B cell (primary cell): ENCODE measurements at regions not wholly inside any gene's neighbourhood (a gene's known extent, or its start where the extent isn't known, plus 50 kb on each side); places are given as distances from the start of the nearest gene placed in this dataset.

Source experiments
- ATAC-seq: fragments of 200-7000 bp; cut with Tn5 transposase; one replicate; pipeline ENCODE4 v1.10.0; 2021; ENCODE audit warnings: low read depth, mild to moderate bottlenecking, moderate number of reproducible peaks, moderate library complexity
- CTCF ChIA-PET: fragments of 350-600 bp; sonication (Branson Sonifier 250); formaldehyde crosslinking; loops from one replicate; lab custom pipeline; 2021; ENCODE audit warnings: antibody characterized with exemption, inconsistent platforms; lab: Charles Lee
- POLR2A ChIA-PET: fragments of 350-600 bp; sonication (Branson Sonifier 250); formaldehyde crosslinking; loops from one replicate; lab custom pipeline; 2021; ENCODE audit warnings: antibody characterized with exemption; lab: Charles Lee
- DNase-seq: peaks from one replicate; pipeline ENCODE4 v3.0.0; 2013
- H2AFZ ChIP-seq: 2 replicates; pipeline ENCODE4 v1.6.1; 2012; ENCODE audit warnings: mild to moderate bottlenecking, low read depth, low read length; ENCODE audit not compliant: insufficient read depth, poor library complexity, severe bottlenecking
- H3K27ac ChIP-seq, 2 donors: 1 replicate in 1 of 2; 2 replicates in 1 of 2; pipeline ENCODE4 v1.5.1; 2012 to 2013; ENCODE audit warnings: low read length in 2 of 2, mild to moderate bottlenecking in 2 of 2, moderate library complexity in 1 of 2
- H3K27me3 ChIP-seq, 4 experiments: fragments of 200-600 bp in 1 of 4; sonication (generic) in 1 of 4; replicated peaks in 1 of 4; 1 replicate in 2 of 4; 2 replicates in 2 of 4; pipeline versions ENCODE4 v1.6.1 to v1.7.0; 2013 to 2016; ENCODE audit warnings: low read length in 3 of 4, mild to moderate bottlenecking in 2 of 4, mixed read lengths in 1 of 4, moderate library complexity in 1 of 4; ENCODE audit not compliant: insufficient read depth in 4 of 4, control insufficient read depth in 3 of 4; ENCODE audit errors: control extremely low read depth in 1 of 4
- H3K36me3 ChIP-seq, 2 experiments: replicated peaks in 1 of 2; 1 replicate in 1 of 2; 2 replicates in 1 of 2; pipeline versions ENCODE4 v1.6.1 to v1.7.1; 2013; ENCODE audit warnings: low read length in 1 of 2; ENCODE audit not compliant: insufficient read depth in 2 of 2, control insufficient read depth in 1 of 2; ENCODE audit errors: control extremely low read depth in 1 of 2, extremely low read depth in 1 of 2
- H3K4me1 ChIP-seq, 2 donors: fragments of 200-600 bp in 1 of 2; sonication (generic) in 1 of 2; 1 replicate in 1 of 2; 2 replicates in 1 of 2; pipeline versions ENCODE4 v1.5.1 to v1.6.1; 2013 to 2017; ENCODE audit warnings: low read length in 2 of 2; ENCODE audit not compliant: control insufficient read depth in 2 of 2, insufficient read depth in 2 of 2
- H3K4me2 ChIP-seq: replicated peaks from 2 replicates; pipeline ENCODE3; 2012; ENCODE audit warnings: mild to moderate bottlenecking, low read depth, low read length; ENCODE audit not compliant: poor library complexity, severe bottlenecking
- H3K4me3 ChIP-seq, 5 experiments: fragments of 200-600 bp in 1 of 5; sonication (generic) in 1 of 5; 1 replicate in 3 of 5; 2 replicates in 2 of 5; pipeline versions ENCODE4 v1.5.1 to v1.7.0; 2011 to 2016; ENCODE audit warnings: low read length in 4 of 5, mild to moderate bottlenecking in 4 of 5, low read depth in 2 of 5, control low read depth in 1 of 5, moderate library complexity in 1 of 5; ENCODE audit not compliant: insufficient read depth in 1 of 5; ENCODE audit errors: control extremely low read depth in 1 of 5, extremely low read depth in 1 of 5
- H3K79me2 ChIP-seq: fragments of 200-600 bp; sonication (generic); one replicate; pipeline ENCODE4 v1.6.0; 2016; ENCODE audit warnings: low read length; ENCODE audit not compliant: control insufficient read depth, insufficient read depth
- H3K9ac ChIP-seq: fragments of 200-600 bp; sonication (generic); 2 replicates; pipeline ENCODE4 v1.6.1; 2017; ENCODE audit warnings: mild to moderate bottlenecking, low read length, moderate library complexity
- H3K9me3 ChIP-seq, 3 donors: one replicate each; pipeline versions ENCODE4 v1.6.1 to v1.7.1; 2013; ENCODE audit warnings: low read length in 2 of 3; ENCODE audit not compliant: control insufficient read depth in 2 of 3, insufficient read depth in 1 of 3; ENCODE audit errors: control extremely low read depth in 1 of 3
- H4K20me1 ChIP-seq: 2 replicates; pipeline ENCODE4 v1.6.0; 2012; ENCODE audit warnings: mild to moderate bottlenecking, low read length; ENCODE audit not compliant: insufficient read depth, control insufficient read depth, poor library complexity, severe bottlenecking
- H3K27ac Mint-ChIP-seq: one replicate; pipeline ENCODE4 v1.8.0; 2021; ENCODE audit warnings: mixed read lengths
- H3K27me3 Mint-ChIP-seq: one replicate; pipeline ENCODE4 v1.8.0; 2021; ENCODE audit warnings: mixed read lengths
- H3K4me1 Mint-ChIP-seq: one replicate; pipeline ENCODE4 v1.8.0; 2021; ENCODE audit warnings: mixed read lengths
- H3K4me3 Mint-ChIP-seq: one replicate; pipeline ENCODE4 v1.8.0; 2021; ENCODE audit warnings: mixed read lengths
- H3K9me3 Mint-ChIP-seq: one replicate; pipeline ENCODE4 v1.8.0; 2022; ENCODE audit warnings: mixed read lengths; ENCODE audit not compliant: insufficient read depth
- CTCF ChIP-seq: fragments of 200-600 bp; IDR thresholded peaks from one replicate; pipeline ENCODE4 v1.8.0; 2022; ENCODE audit warnings: antibody characterized with exemption, mild to moderate bottlenecking
- EZH2 ChIP-seq: IDR thresholded peaks from 2 replicates; pipeline ENCODE4 v1.6.1; 2012; ENCODE audit warnings: borderline replicate concordance, low read depth, mild to moderate bottlenecking, moderate library complexity, low read length; ENCODE audit not compliant: insufficient read depth, poor library complexity, severe bottlenecking
- WGBS: methylation state at CpG from one replicate; pipeline ENCODE4 v1.1.5; 2013; ENCODE audit warnings: missing lambda C conversion rate; ENCODE audit not compliant: insufficient coverage; 5-methylcytosine and 5-hydroxymethylcytosine counted together
- intact Hi-C: fragments of 100-400 bp; cut with micrococcal nuclease; formaldehyde crosslinking; loops from one replicate; pipeline ENCODE4 v1.10.0; 2022

- Mint-ChIP-seq H3K27ac (no peak overlapping the region), H3K27me3 (peaks cover 3% of the 10 kb centered on the region), H3K9me3 (peaks cover 7% of the 10 kb centered on the region), H3K4me3 (no peak overlapping the region), H3K4me1 (no peaks in the 10 kb centered on the region)
- Histone ChIP-seq H3K27me3 (no peaks in the 10 kb centered on the region), H3K4me1 (no peaks in the 10 kb centered on the region), H3K27ac (no peak overlapping the region), H4K20me1 (no peaks in the 10 kb centered on the region), H3K79me2 (no peaks in the 10 kb centered on the region), H3K4me3 (no peak overlapping the region), H3K4me2 (no peak overlapping the region), H3K36me3 (no peaks in the 10 kb centered on the region), H2AFZ (no peak overlapping the region), H3K9me3 (peaks cover 0 to 13% (median 6%) of the 10 kb centered on the region in 3 donors), H3K9ac (no peak overlapping the region)
- no peak for TF ChIP-seq CTCF
- TF ChIP-seq EZH2, result no peak
- intact Hi-C loops, result no loop called here
- 88% methylated on average over 9 of the region's 10 CpGs for WGBS
- CTCF ChIA-PET, result no interaction called here
- ATAC-seq (no peak), DNase-seq (no peak)
- POLR2A ChIA-PET, result no interaction called here
These were observed 66.5 kb downstream of the CLRN3 start for GRCh38 chr10:127826154-127826725.

GRCh38 chr10:127827354-127828140 lies 65.2 kb downstream of the CLRN3 start:
- ChIA-PET CTCF (no interaction called here), POLR2A (no interaction called here)
- intact Hi-C loops, result no loop called here
- no peaks in the 10 kb centered on the region for H4K20me1 ChIP-seq
- ATAC-seq (no peak), DNase-seq (no peak)
- no peak overlapping the region for H2AFZ ChIP-seq
- Mint-ChIP-seq H3K9me3 (peaks cover 3% of the 10 kb centered on the region), H3K27me3 (peaks cover 8% of the 10 kb centered on the region), H3K4me1 (no peaks in the 10 kb centered on the region), H3K27ac (no peak overlapping the region), H3K4me3 (no peak overlapping the region)
- TF ChIP-seq EZH2, result no peak
- TF ChIP-seq CTCF, result no peak
- H3K4me3 ChIP-seq, result no peak overlapping the region
- no peaks in the 10 kb centered on the region for H3K79me2 ChIP-seq
- peaks cover 0 to 11% (median under 1%) of the 10 kb centered on the region in 3 donors for H3K9me3 ChIP-seq
- no peak overlapping the region for H3K9ac ChIP-seq
- H3K4me2 ChIP-seq, result no peak overlapping the region
- no peaks in the 10 kb centered on the region for H3K36me3 ChIP-seq
- no peaks in the 10 kb centered on the region for H3K4me1 ChIP-seq
- H3K27ac ChIP-seq, result no peak overlapping the region
- no peaks in the 10 kb centered on the region for H3K27me3 ChIP-seq
- 84% methylated on average over 6 of the region's 6 CpGs for WGBS
